CD4-positive, alpha-beta T cell treated with Interleukin-6 for 4 hours (primary cell): ENCODE measurements at regions not wholly inside any gene's neighbourhood (a gene's known extent, or its start where the extent isn't known, plus 50 kb on each side); places are given as distances from the start of the nearest gene placed in this dataset.

Experiments used
- DNase-seq: peaks from one replicate; pipeline ENCODE4 v3.0.0-alpha.2; 2020; ENCODE audit warnings: mixed read lengths

- no peak for DNase-seq
Measured at GRCh38 chr1:34331020-34331926, 154.6 kb downstream of the C1orf94 start.

GRCh38 chr1:34332996-34333395 lies 156.3 kb downstream of the C1orf94 start:
- DNase-seq, result no peak

GRCh38 chr1:34338871-34339270 lies 162.2 kb downstream of the C1orf94 start:
- DNase-seq, result no peak

GRCh38 chr1:34341896-34342295 lies 165.2 kb downstream of the C1orf94 start:
- DNase-seq, result no peak

- DNase-seq, result no peak
Measured at GRCh38 chr1:34342334-34342733, 165.6 kb downstream of the C1orf94 start.

GRCh38 chr1:34346128-34346527 lies 169.4 kb downstream of the C1orf94 start:
- DNase-seq, result no peak

GRCh38 chr1:34353409-34353808 lies 176.7 kb downstream of the C1orf94 start:
- no peak for DNase-seq

- DNase-seq, result no peak
Measured at GRCh38 chr1:34354367-34354766, 177.7 kb downstream of the C1orf94 start.

- DNase-seq, result no peak
Measured at GRCh38 chr1:34356853-34357252, 180.1 kb downstream of the C1orf94 start.

- DNase-seq, result no peak
Measured at GRCh38 chr1:34358636-34359035, 181.9 kb downstream of the C1orf94 start.

GRCh38 chr1:34359411-34359810 lies 182.7 kb downstream of the C1orf94 start:
- DNase-seq, result no peak

- DNase-seq, result no peak
Measured at GRCh38 chr1:34360574-34360973, 183.9 kb downstream of the C1orf94 start.

- DNase-seq, result no peak
Measured at GRCh38 chr1:34361121-34361520, 184.4 kb downstream of the C1orf94 start.

- DNase-seq, result no peak
Measured at GRCh38 chr1:34361781-34362357, 185.2 kb downstream of the C1orf94 start.

- no peak for DNase-seq
Measured at GRCh38 chr1:34362949-34363348, 186.2 kb downstream of the C1orf94 start.

- no peak for DNase-seq
Measured at GRCh38 chr1:34363447-34363846, 186.7 kb downstream of the C1orf94 start.

- no peak for DNase-seq
Measured at GRCh38 chr1:34363915-34364314, 187.2 kb downstream of the C1orf94 start.

- DNase-seq, result no peak
Measured at GRCh38 chr1:34364376-34364775, 187.7 kb downstream of the C1orf94 start.

GRCh38 chr1:34365295-34365694 lies 188.6 kb downstream of the C1orf94 start:
- DNase-seq, result no peak

- no peak for DNase-seq
Measured at GRCh38 chr1:34366875-34367624, 190.3 kb downstream of the C1orf94 start.

GRCh38 chr1:34367954-34368353 lies 191.2 kb downstream of the C1orf94 start:
- DNase-seq, result no peak

- no peak for DNase-seq
Measured at GRCh38 chr1:34369701-34370455, 193.2 kb downstream of the C1orf94 start.

GRCh38 chr1:34370748-34371147 lies 194.0 kb downstream of the C1orf94 start:
- DNase-seq, result no peak
